ENCODE measurements at regions not wholly inside any gene's neighbourhood (a gene's known extent, or its start where the extent isn't known, plus 50 kb on each side); places are given as distances from the start of the nearest gene placed in this dataset.

DNA sequence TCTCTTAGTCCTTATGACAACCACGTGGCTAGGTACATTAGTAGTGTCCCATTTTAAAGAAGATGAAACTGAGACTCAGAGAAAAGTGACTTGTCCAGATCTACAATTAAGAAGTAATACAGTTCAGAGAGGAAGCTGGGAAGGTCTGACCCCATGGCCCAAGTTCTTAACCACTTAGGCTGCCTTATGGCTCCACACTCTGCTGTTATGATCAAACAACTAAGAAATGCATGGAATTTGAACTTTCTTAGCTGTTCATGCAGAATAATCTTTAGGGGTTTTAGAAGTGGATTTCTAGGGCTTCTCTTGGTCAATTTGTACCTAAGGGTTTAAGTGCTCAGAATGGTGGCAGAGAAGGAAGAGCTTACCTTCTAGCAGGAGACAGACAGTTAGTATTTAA lies 128.0 kb upstream of the MSX2 start:
- DNase-seq (ENCODE audit: low read depth), result no peak

DNA sequence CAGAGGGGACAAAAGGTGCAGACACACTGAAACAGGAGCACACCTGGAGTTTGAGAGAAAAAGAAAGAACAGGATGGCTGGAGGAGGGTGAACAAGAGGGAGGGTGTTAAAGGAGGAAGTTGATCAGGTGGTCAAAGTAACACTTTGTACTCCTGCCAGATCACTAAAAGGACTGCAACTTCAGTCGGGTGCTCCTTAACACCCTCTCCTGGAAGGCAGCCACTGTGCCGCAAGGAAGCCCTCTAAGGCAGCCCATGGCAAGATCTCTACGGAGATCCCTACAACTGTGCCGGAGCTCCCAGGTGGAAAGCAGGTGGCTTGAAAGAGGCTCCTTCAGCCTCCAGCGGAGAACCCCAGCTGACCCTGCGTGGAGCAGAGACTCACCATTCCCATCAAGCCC lies 124.4 kb upstream of the MSX2 start:
- DNase-seq (ENCODE audit: low read depth), result no peak

GRCh38 chr5:174601946-174602345 lies 122.4 kb upstream of the MSX2 start:
- DNase-seq (ENCODE audit: low read depth), result no peak

DNA sequence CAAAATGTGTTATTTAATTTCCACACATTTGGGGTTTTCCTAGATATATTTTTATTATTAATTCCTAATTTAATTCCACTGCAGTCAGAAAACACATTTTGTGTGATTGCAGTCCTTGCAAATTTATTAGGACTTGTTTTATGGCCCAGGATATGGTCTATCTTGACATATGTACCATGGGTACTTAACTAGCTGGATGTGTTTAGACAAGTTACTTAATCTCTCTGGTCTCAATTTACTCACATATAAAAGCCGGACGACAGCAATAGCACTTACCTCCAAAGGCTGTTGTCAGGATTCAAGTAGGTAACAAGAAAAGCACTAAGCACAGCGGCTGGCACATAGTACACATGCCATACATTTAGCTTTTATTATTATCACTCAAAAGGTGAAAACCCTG lies 118.2 kb upstream of the MSX2 start:
- no peak for DNase-seq (ENCODE audit: low read depth)

DNA sequence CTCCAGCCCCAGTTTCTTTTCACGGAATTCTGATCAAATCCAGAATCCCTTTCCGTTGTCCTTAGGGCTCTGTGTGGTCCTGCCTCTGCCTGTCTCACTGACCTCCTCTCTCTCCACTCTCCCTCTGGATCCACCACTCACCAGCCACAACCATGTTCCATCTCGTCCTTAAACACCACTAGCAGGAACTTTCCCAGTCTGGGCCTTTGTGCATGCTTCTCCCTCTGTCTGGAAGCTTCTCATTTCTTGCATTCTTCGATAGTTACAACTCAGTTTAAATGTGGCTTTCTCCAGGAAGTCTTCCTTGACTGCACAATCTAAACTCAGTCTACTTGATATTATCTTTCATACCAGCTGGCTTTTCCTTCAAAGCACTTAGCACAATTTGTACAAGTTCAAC lies 117.7 kb upstream of the MSX2 start:
- no peak for DNase-seq (ENCODE audit: low read depth)

- no peak for DNase-seq (ENCODE audit: low read depth)
Observed at GRCh38 chr5:174607205-174607604, 117.2 kb upstream of the MSX2 start.

GRCh38 chr5:174607916-174608315 lies 116.5 kb upstream of the MSX2 start:
- DNase-seq (ENCODE audit: low read depth), result no peak

GRCh38 chr5:174608631-174609097 lies 115.7 kb upstream of the MSX2 start:
- DNase-seq (ENCODE audit: low read depth), result no peak

DNA sequence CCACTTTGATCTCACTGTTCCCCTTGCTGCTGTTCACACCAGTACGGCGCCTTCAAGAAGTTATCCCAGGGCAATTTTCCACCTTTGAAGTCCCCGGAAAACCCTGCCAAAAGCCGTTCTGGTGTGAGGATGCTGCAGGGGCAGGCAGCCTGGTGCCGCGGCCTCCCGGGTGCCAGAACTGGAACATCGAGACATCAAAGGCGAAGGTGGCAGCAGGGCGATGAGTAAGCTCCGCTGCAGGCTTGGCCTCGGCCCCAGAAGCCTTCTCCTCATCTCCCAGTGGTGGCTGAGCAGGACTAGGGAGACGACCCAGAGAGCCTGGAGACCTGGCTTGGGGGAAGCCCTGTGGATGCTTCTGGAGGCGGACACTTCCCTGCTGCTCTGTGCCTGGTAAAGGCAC lies 115.3 kb upstream of the MSX2 start:
- DNase-seq (ENCODE audit: low read depth), result no peak

- DNase-seq (ENCODE audit: low read depth), result no peak
Observed at GRCh38 chr5:174610968-174611367, 113.4 kb upstream of the MSX2 start.

GRCh38 chr5:174612686-174613085 lies 111.7 kb upstream of the MSX2 start:
- DNase-seq (ENCODE audit: low read depth), result no peak

DNA sequence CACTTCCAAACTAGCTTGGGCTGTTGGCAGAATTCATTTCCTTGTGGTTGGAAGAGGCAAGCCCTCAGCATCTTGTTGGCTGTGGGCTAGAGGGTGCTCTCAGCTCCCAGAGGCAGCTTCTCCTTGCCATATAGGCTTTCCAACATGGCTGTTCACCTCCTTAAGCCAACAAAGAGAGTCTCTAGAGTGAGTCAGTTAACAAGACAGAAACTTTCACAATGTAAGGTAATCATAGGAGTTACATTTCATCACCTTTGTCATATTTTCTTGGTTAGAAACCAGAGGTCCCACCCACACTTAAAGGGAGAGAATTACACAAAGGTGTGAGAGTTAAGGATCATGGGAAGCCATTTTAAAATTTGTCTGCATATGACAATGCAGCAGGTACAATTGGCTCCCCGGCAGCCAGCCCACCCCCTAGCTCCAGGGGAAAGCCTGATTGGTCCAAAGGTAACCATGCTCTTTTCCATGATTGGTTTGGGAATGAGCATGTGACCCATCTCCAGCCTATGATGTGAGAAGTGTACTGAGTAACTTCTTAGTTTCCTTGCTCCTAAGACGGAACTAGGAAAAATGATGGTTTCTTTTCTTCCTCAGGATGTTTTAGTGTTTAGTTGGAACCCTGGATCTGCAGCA lies 109.8 kb upstream of the MSX2 start:
- no peak for DNase-seq (ENCODE audit: low read depth)

- no peak for DNase-seq (ENCODE audit: low read depth)
Observed at GRCh38 chr5:174616036-174616435, 108.3 kb upstream of the MSX2 start.

DNA sequence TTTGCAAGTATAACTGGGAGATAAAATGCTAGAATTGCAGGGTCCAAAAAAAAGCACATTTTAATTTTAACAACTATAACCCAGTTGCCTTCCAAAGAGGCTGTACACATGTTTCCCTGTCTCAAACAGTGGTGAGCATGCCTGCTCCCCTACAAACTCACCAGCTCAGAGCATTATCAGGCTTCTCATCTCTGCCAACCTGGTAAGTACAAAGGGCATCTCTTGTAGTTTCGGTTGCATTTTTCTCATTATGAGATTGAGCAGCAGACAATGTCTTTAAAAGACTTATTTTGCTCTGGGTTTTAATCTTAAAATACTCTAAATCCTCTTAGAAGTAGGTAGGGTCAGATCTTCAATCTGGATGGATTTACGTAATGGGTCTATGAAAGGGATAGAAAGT lies 107.1 kb upstream of the MSX2 start:
- DNase-seq (ENCODE audit: low read depth), result no peak

- DNase-seq (ENCODE audit: low read depth), result no peak
Observed at GRCh38 chr5:174617910-174618309, 106.5 kb upstream of the MSX2 start.

GRCh38 chr5:174618589-174618988 lies 105.8 kb upstream of the MSX2 start:
- no peak for DNase-seq (ENCODE audit: low read depth)

DNA sequence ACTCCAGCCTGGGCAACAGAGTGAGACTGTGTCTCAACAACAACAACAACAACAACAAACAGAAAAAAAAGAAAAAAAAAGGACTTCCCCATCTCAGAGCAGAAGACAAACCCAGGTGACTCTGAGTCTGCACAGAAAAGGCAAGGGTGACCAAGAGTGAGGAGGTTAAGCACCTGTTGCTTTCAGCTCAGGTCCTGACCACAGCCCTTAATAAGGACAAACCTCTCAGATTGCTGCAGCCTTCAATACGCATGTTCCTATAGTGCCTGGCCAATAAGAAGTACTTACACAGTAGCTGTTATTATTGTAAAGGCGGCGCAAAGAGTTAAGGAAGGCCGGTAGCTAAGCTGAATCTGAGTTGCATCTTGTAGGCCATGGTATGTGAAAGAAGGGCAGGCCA lies 102.3 kb upstream of the MSX2 start:
- no peak for DNase-seq (ENCODE audit: low read depth)

DNA sequence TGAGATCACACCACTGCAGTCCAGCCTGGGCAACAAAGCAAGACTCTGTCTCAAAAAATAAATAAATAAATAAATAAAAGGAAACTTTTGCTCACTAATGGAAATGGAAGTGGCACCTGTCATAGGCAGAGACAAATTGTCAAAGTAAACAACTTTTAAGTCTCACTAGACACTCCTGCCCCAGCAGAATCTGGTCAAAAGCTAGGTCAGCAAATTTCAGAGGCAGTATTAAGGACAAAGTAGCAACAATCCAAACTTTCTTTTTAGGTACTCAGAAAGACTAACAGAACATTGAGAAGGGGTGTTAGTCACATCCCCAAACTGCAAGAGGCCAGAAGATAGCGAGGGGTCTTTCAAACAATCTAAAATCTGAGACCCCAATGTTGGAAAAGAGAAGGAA lies 101.4 kb upstream of the MSX2 start:
- no peak for DNase-seq (ENCODE audit: low read depth)

GRCh38 chr5:174623433-174624019 lies 100.9 kb upstream of the MSX2 start:
- no peak for DNase-seq (ENCODE audit: low read depth)

GRCh38 chr5:174624733-174625522 lies 99.5 kb upstream of the MSX2 start:
- DNase-seq (ENCODE audit: low read depth), result no peak

GRCh38 chr5:174625591-174626350 lies 98.6 kb upstream of the MSX2 start:
- no peak for DNase-seq (ENCODE audit: low read depth)

DNA sequence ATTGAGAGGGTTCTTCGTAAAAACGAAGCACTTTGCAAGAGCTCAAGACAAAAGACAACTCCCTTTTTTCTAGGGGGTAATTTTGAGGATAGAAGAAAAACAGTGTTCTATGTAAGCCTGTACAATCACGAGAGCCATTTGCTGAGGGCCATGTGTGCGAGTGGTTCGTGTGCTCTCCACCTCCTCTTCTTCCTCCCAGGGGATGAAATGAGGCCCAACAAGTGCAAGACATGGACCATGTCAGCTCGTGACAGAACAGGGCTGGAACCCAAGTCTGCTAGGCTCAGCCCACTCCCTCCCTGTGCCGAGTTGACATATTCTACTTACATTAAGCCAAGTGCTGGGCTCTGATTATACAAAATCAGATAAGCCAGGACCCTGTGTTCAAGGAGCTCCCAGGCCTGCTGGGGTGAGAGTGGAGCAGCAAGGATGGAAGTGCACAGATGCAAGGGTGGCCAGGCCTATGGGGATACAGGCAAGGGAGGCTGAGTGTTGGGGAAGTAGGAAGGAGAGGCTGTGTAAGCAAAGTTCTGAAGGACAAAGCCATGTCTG lies 97.9 kb upstream of the MSX2 start:
- no peak for DNase-seq (ENCODE audit: low read depth)

Measured in stimulated activated CD8-positive, alpha-beta memory T cell treated with anti-CD3 and anti-CD28 coated beads, Interleukin-4, amount 100 ng/mL, for 24 hours (primary cell).